Mesenchymal stem cell (in vitro differentiated cells and primary cell): ENCODE measurements at regions not wholly inside any gene's neighbourhood (a gene's known extent, or its start where the extent isn't known, plus 50 kb on each side); places are given as distances from the start of the nearest gene placed in this dataset.

Experiments
- DNase-seq: peaks from one replicate; pipeline ENCODE4 v3.0.0-alpha.2; 2013
- H2AFZ ChIP-seq: one replicate; pipeline ENCODE4 v1.6.1; 2013; ENCODE audit warnings: low read depth, mild to moderate bottlenecking, control low read depth, inconsistent platforms, low read length, moderate library complexity
- H2AK5ac ChIP-seq: 2 replicates; pipeline ENCODE4 v1.6.1; 2013; ENCODE audit warnings: low read length, moderate library complexity, mild to moderate bottlenecking, inconsistent platforms; ENCODE audit not compliant: severe bottlenecking
- H2BK120ac ChIP-seq: one replicate; pipeline ENCODE4 v1.6.1; 2013; ENCODE audit warnings: low read depth, mild to moderate bottlenecking, inconsistent platforms, low read length, moderate library complexity
- H2BK12ac ChIP-seq, 2 experiments: one replicate each; pipeline ENCODE4 v1.6.1; 2013; ENCODE audit warnings: inconsistent platforms in 2 of 2, low read length in 2 of 2, mild to moderate bottlenecking in 2 of 2, moderate library complexity in 2 of 2, control low read depth in 1 of 2
- H2BK15ac ChIP-seq: one replicate; pipeline ENCODE4 v1.6.1; 2013; ENCODE audit warnings: mild to moderate bottlenecking, low read depth, inconsistent platforms; ENCODE audit not compliant: poor library complexity, severe bottlenecking
- H2BK5ac ChIP-seq: 2 replicates; pipeline ENCODE4 v1.6.1; 2013; ENCODE audit warnings: low read depth, mild to moderate bottlenecking, low read length, control low read depth, inconsistent platforms; ENCODE audit not compliant: poor library complexity, severe bottlenecking
- H3K14ac ChIP-seq, 2 experiments: one replicate each; pipeline ENCODE4 v1.6.1; 2013; ENCODE audit warnings: inconsistent platforms in 2 of 2, low read length in 2 of 2, control low read depth in 1 of 2, mild to moderate bottlenecking in 1 of 2, moderate library complexity in 1 of 2
- H3K18ac ChIP-seq, 2 experiments: one replicate each; pipeline ENCODE4 v1.6.1; 2013; ENCODE audit warnings: inconsistent platforms in 2 of 2, low read length in 2 of 2, control low read depth in 1 of 2, low read depth in 1 of 2, mild to moderate bottlenecking in 1 of 2
- H3K23ac ChIP-seq, 2 experiments: one replicate each; pipeline ENCODE4 v1.6.1; 2013; ENCODE audit warnings: inconsistent platforms in 2 of 2, low read length in 2 of 2, mild to moderate bottlenecking in 2 of 2, moderate library complexity in 2 of 2, control low read depth in 1 of 2
- H3K27ac ChIP-seq: 2 replicates; pipeline ENCODE4 v1.5.1; 2013; ENCODE audit warnings: mild to moderate bottlenecking, moderate library complexity, low read length, control low read depth, inconsistent platforms; ENCODE audit not compliant: poor library complexity, severe bottlenecking
- H3K27me3 ChIP-seq, 2 experiments: 2 replicates each; pipeline versions ENCODE4 v1.6.1 to v1.7.0; 2013; ENCODE audit warnings: low read length in 2 of 2, mild to moderate bottlenecking in 2 of 2, moderate library complexity in 2 of 2, control low read depth in 1 of 2, inconsistent platforms in 1 of 2; ENCODE audit not compliant: control insufficient read depth in 1 of 2, insufficient read depth in 1 of 2
- H3K36me3 ChIP-seq, 2 experiments: 2 replicates each; pipeline versions ENCODE4 v1.6.1 to v1.7.0; 2013; ENCODE audit warnings: low read length in 2 of 2, control low read depth in 1 of 2, inconsistent platforms in 1 of 2, low read depth in 1 of 2, mild to moderate bottlenecking in 1 of 2; ENCODE audit not compliant: insufficient read depth in 2 of 2, control insufficient read depth in 1 of 2
- H3K4ac ChIP-seq, 2 experiments: one replicate each; pipeline ENCODE4 v1.6.1; 2013; ENCODE audit warnings: inconsistent platforms in 2 of 2, low read length in 2 of 2, mild to moderate bottlenecking in 2 of 2, moderate library complexity in 2 of 2, control low read depth in 1 of 2, low read depth in 1 of 2
- H3K4me1 ChIP-seq: 2 replicates; pipeline ENCODE4 v1.6.1; 2013; ENCODE audit warnings: low read depth, low read length, control low read depth; ENCODE audit not compliant: control insufficient read depth, insufficient read depth
- H3K4me2 ChIP-seq: 2 replicates; pipeline ENCODE4 v1.6.1; 2013; ENCODE audit warnings: low read length, mild to moderate bottlenecking, inconsistent platforms; ENCODE audit not compliant: poor library complexity, severe bottlenecking
- H3K4me3 ChIP-seq, 2 experiments: 2 replicates each; pipeline versions ENCODE4 v1.5.1 to v1.7.0; 2013; ENCODE audit warnings: low read length in 2 of 2, mild to moderate bottlenecking in 2 of 2, control low read depth in 1 of 2, low read depth in 1 of 2; ENCODE audit not compliant: insufficient read depth in 1 of 2
- H3K79me1 ChIP-seq: replicated peaks from 2 replicates; pipeline ENCODE4 v1.6.1; 2013; ENCODE audit warnings: mild to moderate bottlenecking, control low read depth, low read length, inconsistent platforms; ENCODE audit not compliant: poor library complexity, severe bottlenecking
- H3K9ac ChIP-seq: 2 replicates; pipeline ENCODE4 v1.7.0; 2013; ENCODE audit warnings: mild to moderate bottlenecking, low read length, moderate library complexity
- H3K9me3 ChIP-seq: 2 replicates; pipeline ENCODE4 v1.7.0; 2013; ENCODE audit warnings: mild to moderate bottlenecking, low read length; ENCODE audit not compliant: control insufficient read depth
- H4K8ac ChIP-seq: one replicate; pipeline ENCODE4 v1.6.1; 2013; ENCODE audit warnings: inconsistent platforms, mild to moderate bottlenecking, low read length, moderate library complexity
- H4K91ac ChIP-seq: one replicate; pipeline ENCODE4 v1.6.1; 2013; ENCODE audit warnings: mild to moderate bottlenecking, low read length, inconsistent platforms
- WGBS: methylation state at CpG from one replicate; pipeline ENCODE4 v1.1.7; 2013; ENCODE audit warnings: mixed read lengths; 5-methylcytosine and 5-hydroxymethylcytosine counted together

DNA sequence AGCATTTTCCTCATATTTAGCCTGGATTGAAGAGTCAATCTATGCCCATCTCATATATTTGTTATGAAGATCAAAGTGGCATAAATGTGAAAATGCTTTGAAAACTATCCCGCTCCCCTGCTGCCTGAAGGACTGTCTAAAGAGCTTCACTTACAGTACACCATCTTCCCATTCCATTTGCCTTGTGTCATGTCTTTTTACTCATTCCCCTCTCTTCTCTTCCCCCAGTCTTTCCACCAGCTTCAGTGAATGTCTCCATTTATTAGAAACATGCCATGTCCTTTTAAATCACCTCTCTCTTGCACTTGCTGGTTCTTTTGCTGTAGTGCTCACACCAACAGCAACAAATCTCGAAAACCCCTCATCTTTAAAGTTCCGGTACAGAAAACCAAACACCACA lies 192.7 kb upstream of the SGCD start:
- Histone ChIP-seq H3K79me1 (no peaks in the 10 kb centered on the region), H4K91ac (no peak overlapping the region), H3K9me3 (no peaks in the 10 kb centered on the region), H2BK120ac (no peak overlapping the region), H3K4me1 (peaks cover 3% of the 10 kb centered on the region), H3K4ac (no peak overlapping the region), H2AK5ac (no peak overlapping the region), H3K23ac (no peak overlapping the region), H2AFZ (no peak overlapping the region), H3K4me3 (no peak overlapping the region), H3K9ac (no peak overlapping the region), H2BK15ac (no peak overlapping the region), H2BK12ac (no peak overlapping the region), H2BK5ac (no peak overlapping the region), H3K27me3 (no peaks in the 10 kb centered on the region), H3K14ac (no peak overlapping the region), H3K4me2 (no peak overlapping the region), H3K27ac (no peak overlapping the region), H3K36me3 (no peaks in the 10 kb centered on the region), H3K18ac (no peak overlapping the region), H4K8ac (no peak overlapping the region)
- 78% methylated on average over 2 of the region's 3 CpGs for WGBS
- DNase-seq: no peak

- H3K9me3 ChIP-seq: no peaks in the 10 kb centered on the region
- H4K8ac ChIP-seq: no peak overlapping the region
- H2BK5ac ChIP-seq: no peak overlapping the region
- DNase-seq: no peak
- H3K27me3 ChIP-seq: peaks cover 0 to 3% of the 10 kb centered on the region in 2 experiments
- H3K79me1 ChIP-seq: no peaks in the 10 kb centered on the region
- no peaks in the 10 kb centered on the region for H3K36me3 ChIP-seq
- H2BK120ac ChIP-seq: no peak overlapping the region
- no peak overlapping the region for H2AK5ac ChIP-seq
- H2BK15ac ChIP-seq: no peak overlapping the region
- H2BK12ac ChIP-seq: no peak overlapping the region
- H3K4me3 ChIP-seq: no peak overlapping the region
- H3K4me2 ChIP-seq: no peak overlapping the region
- peaks cover 4% of the 10 kb centered on the region for H3K4me1 ChIP-seq
- H3K23ac ChIP-seq: no peak overlapping the region
- WGBS: 40% methylated on average over 1 of the region's 1 CpG
- no peak overlapping the region for H4K91ac ChIP-seq
- H3K27ac ChIP-seq: no peak overlapping the region
- H3K18ac ChIP-seq: no peak overlapping the region
- H3K9ac ChIP-seq: no peak overlapping the region
- H2AFZ ChIP-seq: no peak overlapping the region
- no peak overlapping the region for H3K14ac ChIP-seq
- no peak overlapping the region for H3K4ac ChIP-seq
Observed at GRCh38 chr5:156135531-156135930, 191.4 kb upstream of the SGCD start.

DNA sequence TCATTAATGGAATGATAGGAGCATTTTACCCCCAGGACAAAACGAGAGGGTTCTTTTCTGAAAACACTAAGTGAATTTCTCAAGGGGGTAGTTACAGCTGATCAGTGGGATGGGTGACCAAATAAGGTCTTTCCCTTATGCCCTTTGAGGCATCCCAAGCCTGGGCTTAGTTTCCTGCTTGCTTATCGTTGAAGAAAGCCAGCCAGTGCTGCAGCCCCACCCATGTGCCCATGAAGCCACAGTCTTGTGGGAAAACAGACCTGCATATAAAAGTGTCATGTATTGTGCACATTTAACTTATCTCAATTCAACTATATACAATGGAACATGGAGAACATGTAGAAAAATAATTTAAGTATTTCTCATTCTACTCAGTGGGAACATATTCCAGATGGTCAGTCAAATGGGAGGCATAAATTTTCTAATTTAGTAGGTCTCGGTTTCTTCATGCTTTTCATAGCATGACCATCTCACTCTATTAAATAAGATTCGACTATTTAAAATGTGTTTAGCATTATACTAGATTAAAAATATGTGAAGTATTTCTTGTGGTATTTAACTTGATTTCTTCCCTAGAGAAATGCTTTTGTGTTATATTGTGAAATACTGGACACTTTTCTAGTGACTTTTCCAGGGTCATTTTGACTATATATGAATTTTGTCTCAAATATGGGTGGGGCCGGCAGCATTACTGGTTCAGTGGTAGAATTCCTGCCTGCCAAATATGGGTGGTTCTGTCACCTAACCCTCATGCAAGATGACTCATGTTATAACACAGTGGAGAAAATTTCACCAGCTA lies 189.7 kb upstream of the SGCD start:
- no peak for DNase-seq
- H2AK5ac ChIP-seq: peak overlapping the region; percentile 11
- peaks cover 4% of the 10 kb centered on the region for H3K4me1 ChIP-seq
- no peak overlapping the region for H2BK15ac ChIP-seq
- H3K14ac ChIP-seq: no peak overlapping the region
- H2BK12ac ChIP-seq: no peak overlapping the region
- 65% methylated on average over 2 of the region's 5 CpGs for WGBS
- H3K18ac ChIP-seq: no peak overlapping the region
- H2BK120ac ChIP-seq: no peak overlapping the region
- H3K27me3 ChIP-seq: peaks cover 0 to 3% of the 10 kb centered on the region in 2 experiments
- no peak overlapping the region for H3K9ac ChIP-seq
- peaks cover 1% of the 10 kb centered on the region for H3K9me3 ChIP-seq
- no peak overlapping the region for H2AFZ ChIP-seq
- H3K27ac ChIP-seq: peak overlapping the region; percentile 24
- no peaks in the 10 kb centered on the region for H3K79me1 ChIP-seq
- no peak overlapping the region for H4K8ac ChIP-seq
- H4K91ac ChIP-seq: no peak overlapping the region
- H3K23ac ChIP-seq: no peak overlapping the region
- no peak overlapping the region for H3K4ac ChIP-seq
- H3K4me3 ChIP-seq: no peak overlapping the region
- no peak overlapping the region for H3K4me2 ChIP-seq
- H2BK5ac ChIP-seq: no peak overlapping the region
- H3K36me3 ChIP-seq: no peaks in the 10 kb centered on the region

- H2AFZ ChIP-seq: no peak overlapping the region
- no peak overlapping the region for H4K91ac ChIP-seq
- H3K4me1 ChIP-seq: peaks cover 3% of the 10 kb centered on the region
- H3K18ac ChIP-seq: no peak overlapping the region
- no peak overlapping the region for H3K4ac ChIP-seq
- H2BK120ac ChIP-seq: no peak overlapping the region
- H3K27ac ChIP-seq: no peak overlapping the region
- peaks cover 14% of the 10 kb centered on the region for H3K9me3 ChIP-seq
- no peak overlapping the region for H2AK5ac ChIP-seq
- H4K8ac ChIP-seq: no peak overlapping the region
- H3K14ac ChIP-seq: no peak overlapping the region
- H3K79me1 ChIP-seq: no peaks in the 10 kb centered on the region
- no peak overlapping the region for H2BK12ac ChIP-seq
- H3K27me3 ChIP-seq: peaks cover 0 to 3% of the 10 kb centered on the region in 2 experiments
- no peak overlapping the region for H2BK15ac ChIP-seq
- H3K4me3 ChIP-seq: no peak overlapping the region
- H3K36me3 ChIP-seq: no peaks in the 10 kb centered on the region
- H3K23ac ChIP-seq: no peak overlapping the region
- H3K4me2 ChIP-seq: no peak overlapping the region
- no peak overlapping the region for H3K9ac ChIP-seq
- WGBS: 84% methylated on average over 2 of the region's 2 CpGs
- DNase-seq: no peak
- no peak overlapping the region for H2BK5ac ChIP-seq
Observed at GRCh38 chr5:156142867-156143266, 184.1 kb upstream of the SGCD start.
